NT2/D1 (cell line): ENCODE measurements at regions not wholly inside any gene's neighbourhood (a gene's known extent, or its start where the extent isn't known, plus 50 kb on each side); places are given as distances from the start of the nearest gene placed in this dataset.

Source experiments
- DNase-seq: peaks from one replicate; pipeline ENCODE4 v3.0.0-alpha.2; 2011; ENCODE audit warnings: low read depth, low spot score
- H3K27me3 ChIP-seq: 2 replicates; pipeline ENCODE4 v1.6.0; 2011; ENCODE audit warnings: mild to moderate bottlenecking; ENCODE audit not compliant: insufficient read length, insufficient read depth
- H3K36me3 ChIP-seq: 2 replicates; pipeline ENCODE4 v1.6.1; 2011; ENCODE audit warnings: mild to moderate bottlenecking, low read length, mixed read lengths; ENCODE audit not compliant: insufficient read depth, insufficient read length
- H3K4me1 ChIP-seq: 2 replicates; pipeline ENCODE4 v1.5.1; 2011; ENCODE audit not compliant: insufficient read depth, insufficient read length
- H3K4me3 ChIP-seq: 2 replicates; pipeline ENCODE4 v1.5.1; 2011; ENCODE audit warnings: low read depth; ENCODE audit not compliant: insufficient read length
- H3K9ac ChIP-seq: 2 replicates; pipeline ENCODE4 v1.6.0; 2011; ENCODE audit warnings: low read depth; ENCODE audit not compliant: insufficient read length
- H3K9me3 ChIP-seq: 2 replicates; pipeline ENCODE4 v1.5.1; 2011; ENCODE audit warnings: mild to moderate bottlenecking, low read length; ENCODE audit not compliant: insufficient read depth
- SUZ12 ChIP-seq: IDR thresholded peaks from 2 replicates; pipeline ENCODE4 v1.6.1; 2011; ENCODE audit not compliant: insufficient read length, insufficient read depth; ENCODE audit errors: extremely low read depth
- YY1 ChIP-seq: IDR thresholded peaks from 2 replicates; pipeline ENCODE4 v1.6.1; 2011; ENCODE audit not compliant: insufficient read length, insufficient read depth
- ZNF274 ChIP-seq: IDR thresholded peaks from 2 replicates; pipeline ENCODE4 v1.6.1; 2011; ENCODE audit warnings: mild to moderate bottlenecking, low read depth, low read length

- Histone ChIP-seq H3K27me3 (no peaks in the 10 kb centered on the region), H3K4me3 (no peak overlapping the region), H3K9ac (no peak overlapping the region), H3K9me3 (no peaks in the 10 kb centered on the region), H3K4me1 (no peaks in the 10 kb centered on the region), H3K36me3 (no peaks in the 10 kb centered on the region)
- no peak for DNase-seq
- no peak for TF ChIP-seq ZNF274
- no peak for TF ChIP-seq SUZ12
- TF ChIP-seq YY1: no peak
Measured at GRCh38 chr10:128336401-128336800, 210.2 kb upstream of the MKI67 start.

GRCh38 chr10:128337860-128338378 lies 211.7 kb upstream of the MKI67 start:
- Histone ChIP-seq H3K27me3 (no peaks in the 10 kb centered on the region), H3K36me3 (no peaks in the 10 kb centered on the region), H3K9ac (no peak overlapping the region), H3K4me1 (no peaks in the 10 kb centered on the region), H3K4me3 (no peak overlapping the region), H3K9me3 (no peaks in the 10 kb centered on the region)
- DNase-seq: no peak
- TF ChIP-seq YY1 (no peak), ZNF274 (no peak), SUZ12 (no peak)

GRCh38 chr10:128338951-128339350 lies 212.7 kb upstream of the MKI67 start:
- no peaks in the 10 kb centered on the region for H3K27me3 ChIP-seq
- no peaks in the 10 kb centered on the region for H3K36me3 ChIP-seq
- DNase-seq: no peak
- H3K9me3 ChIP-seq: no peaks in the 10 kb centered on the region
- H3K9ac ChIP-seq: no peak overlapping the region
- no peak overlapping the region for H3K4me3 ChIP-seq
- TF ChIP-seq YY1 (no peak), SUZ12 (no peak), ZNF274 (no peak)
- no peaks in the 10 kb centered on the region for H3K4me1 ChIP-seq

- no peaks in the 10 kb centered on the region for H3K27me3 ChIP-seq
- H3K9me3 ChIP-seq: no peaks in the 10 kb centered on the region
- no peaks in the 10 kb centered on the region for H3K4me1 ChIP-seq
- H3K4me3 ChIP-seq: no peak overlapping the region
- no peak for DNase-seq
- TF ChIP-seq ZNF274: no peak
- no peak for TF ChIP-seq YY1
- no peak for TF ChIP-seq SUZ12
- H3K36me3 ChIP-seq: no peaks in the 10 kb centered on the region
- H3K9ac ChIP-seq: no peak overlapping the region
Measured at GRCh38 chr10:128339753-128340152, 213.5 kb upstream of the MKI67 start.

- Histone ChIP-seq H3K9me3 (no peaks in the 10 kb centered on the region), H3K36me3 (no peaks in the 10 kb centered on the region), H3K4me1 (no peaks in the 10 kb centered on the region), H3K9ac (no peak overlapping the region), H3K4me3 (no peak overlapping the region), H3K27me3 (no peaks in the 10 kb centered on the region)
- TF ChIP-seq ZNF274 (no peak), YY1 (no peak), SUZ12 (no peak)
- no peak for DNase-seq
Measured at GRCh38 chr10:128345353-128345752, 219.1 kb upstream of the MKI67 start.

GRCh38 chr10:128360783-128361182 lies 234.6 kb upstream of the MKI67 start:
- TF ChIP-seq ZNF274: no peak
- no peak for TF ChIP-seq YY1
- TF ChIP-seq SUZ12: no peak
- Histone ChIP-seq H3K27me3 (no peaks in the 10 kb centered on the region), H3K4me3 (no peak overlapping the region), H3K9ac (no peak overlapping the region), H3K9me3 (no peaks in the 10 kb centered on the region), H3K4me1 (no peaks in the 10 kb centered on the region), H3K36me3 (no peaks in the 10 kb centered on the region)
- DNase-seq: no peak

- Histone ChIP-seq H3K9me3 (no peaks in the 10 kb centered on the region), H3K27me3 (no peaks in the 10 kb centered on the region), H3K4me1 (no peaks in the 10 kb centered on the region), H3K9ac (no peak overlapping the region), H3K4me3 (no peak overlapping the region), H3K36me3 (no peaks in the 10 kb centered on the region)
- DNase-seq: no peak
- TF ChIP-seq YY1 (no peak), ZNF274 (no peak), SUZ12 (no peak)
Measured at GRCh38 chr10:128361487-128361886, 235.3 kb upstream of the MKI67 start.

GRCh38 chr10:128362514-128362913 lies 236.3 kb upstream of the MKI67 start:
- H3K9me3 ChIP-seq: no peaks in the 10 kb centered on the region
- TF ChIP-seq ZNF274: no peak
- TF ChIP-seq SUZ12: no peak
- TF ChIP-seq YY1: no peak
- no peak overlapping the region for H3K4me3 ChIP-seq

More at GRCh38 chr10:128362514-128362913, 236.3 kb upstream of the MKI67 start:
- Histone ChIP-seq H3K27me3 (no peaks in the 10 kb centered on the region), H3K9ac (no peak overlapping the region), H3K36me3 (no peaks in the 10 kb centered on the region), H3K4me1 (no peaks in the 10 kb centered on the region)
- DNase-seq: no peak
